Transverse colon (tissue), 4 donors: ENCODE measurements at regions not wholly inside any gene's neighbourhood (a gene's known extent, or its start where the extent isn't known, plus 50 kb on each side); places are given as distances from the start of the nearest gene placed in this dataset.

ENCODE experiments used
- CTCF ChIP-seq, 5 experiments: fragments of 200-600 bp in 3 of 5; fragments of 450-650 bp in 2 of 5; sonication (generic) in 3 of 5; IDR thresholded peaks; 1 replicate in 2 of 5; 2 replicates in 3 of 5; pipeline ENCODE4 v1.5.1; 2016 to 2017; ENCODE audit warnings: antibody characterized with exemption in 5 of 5, inconsistent platforms in 3 of 5, mild to moderate bottlenecking in 2 of 5, moderate library complexity in 1 of 5
- EP300 ChIP-seq: sonication (generic); formaldehyde crosslinking; IDR thresholded peaks from one replicate; pipeline ENCODE4 v1.6.1; 2017; ENCODE audit warnings: antibody characterized with exemption, low read depth
- POLR2A ChIP-seq: fragments of 450-650 bp; IDR thresholded peaks from one replicate; pipeline ENCODE4 v1.6.1; 2016; ENCODE audit warnings: antibody characterized with exemption, mild to moderate bottlenecking, moderate library complexity
- POLR2AphosphoS5 ChIP-seq, 3 donors: sonication (generic); formaldehyde crosslinking; IDR thresholded peaks; one replicate each; pipeline ENCODE4 v1.6.1; 2016; ENCODE audit warnings: antibody characterized with exemption in 3 of 3

GRCh38 chr14:29144621-29145020 lies 378.0 kb downstream of the FOXG1 start:
- TF ChIP-seq POLR2A (no peak), CTCF (IDR thresholded peaks at IDR 0.05) (no peak), POLR2AphosphoS5 (IDR thresholded peaks at IDR 0.05) (no peak), EP300 (no peak)
